ENCODE measurements at regions not wholly inside any gene's neighbourhood (a gene's known extent, or its start where the extent isn't known, plus 50 kb on each side); places are given as distances from the start of the nearest gene placed in this dataset.

- ATAC-seq (no peak), FAIRE-seq (no peak), DNase-seq (ENCODE audit: low spot score) (no peak)
- no peak overlapping the region for H3K4me2 ChIP-seq (ENCODE audit: low read depth, low read length)
- ChIA-PET POLR2A (no interaction called here), CTCF (ENCODE audit: low intra/inter-chr PET ratio, low total read pairs) (no interaction called here)
- H3K27ac ChIP-seq (ENCODE audit: extremely low read length, insufficient read depth, low read length) = no peak overlapping the region
- no peak overlapping the region for H3K9ac ChIP-seq (ENCODE audit: insufficient read depth, low read depth, low read length)
- no peak for TF ChIP-seq PHF5A (CRISPR knock-in tag; IDR thresholded peaks at IDR 0.05; ENCODE audit: low read depth, unreplicated experiment)
- TF ChIP-seq STAG1 (CRISPR knock-in tag; IDR thresholded peaks at IDR 0.05) = no peak
- TF ChIP-seq, protein P1, sequence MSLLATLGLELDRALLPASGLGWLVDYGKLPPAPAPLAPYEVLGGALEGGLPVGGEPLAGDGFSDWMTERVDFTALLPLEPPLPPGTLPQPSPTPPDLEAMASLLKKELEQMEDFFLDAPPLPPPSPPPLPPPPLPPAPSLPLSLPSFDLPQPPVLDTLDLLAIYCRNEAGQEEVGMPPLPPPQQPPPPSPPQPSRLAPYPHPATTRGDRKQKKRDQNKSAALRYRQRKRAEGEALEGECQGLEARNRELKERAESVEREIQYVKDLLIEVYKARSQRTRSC (CRISPR knock-in tag; IDR thresholded peaks at IDR 0.05; ENCODE audit: low read depth) = no peak
- no peak for TF ChIP-seq HNF4G (IDR thresholded peaks at IDR 0.05; ENCODE audit: borderline replicate concordance, low read depth, low read length)
- TF ChIP-seq HNF4G (CRISPR knock-in tag; IDR thresholded peaks at IDR 0.05; ENCODE audit: borderline replicate concordance, low read depth) = no peak
- no peak for TF ChIP-seq THYN1 (CRISPR knock-in tag; IDR thresholded peaks at IDR 0.05; ENCODE audit: borderline replicate concordance, low read depth)
- no peak for TF ChIP-seq ZNF672 (CRISPR knock-in tag; IDR thresholded peaks at IDR 0.05)
- no peak for TF ChIP-seq ZHX1 (CRISPR knock-in tag; IDR thresholded peaks at IDR 0.05; ENCODE audit: low read depth)
- TF ChIP-seq GFI1 (CRISPR knock-in tag; IDR thresholded peaks at IDR 0.05; ENCODE audit: borderline replicate concordance) = no peak
- TF ChIP-seq CEBPB (IDR thresholded peaks at IDR 0.05; ENCODE audit: borderline replicate concordance, low read depth, low read length) = no peak
- no peak for TF ChIP-seq NFE2L1 (CRISPR knock-in tag; IDR thresholded peaks at IDR 0.05; ENCODE audit: borderline replicate concordance)
- no peak for TF ChIP-seq ZSCAN31 (CRISPR knock-in tag; IDR thresholded peaks at IDR 0.05; ENCODE audit: low read depth)
- no peaks in the 10 kb centered on the region for H3K9me3 ChIP-seq (ENCODE audit: low read length)
- no peaks in the 10 kb centered on the region for H4K20me1 ChIP-seq (ENCODE audit: insufficient read depth, low read length)
- 0% methylated on average over 1 of the region's 1 CpG for WGBS (ENCODE audit: low lambda C conversion rate)
- BruUV-seq (replicated peaks) = no TSS peak
- H3K4me1 ChIP-seq (ENCODE audit: insufficient read depth, low read length) = no peaks in the 10 kb centered on the region
- H3K79me2 ChIP-seq (ENCODE audit: insufficient read depth, low read length) = no peaks in the 10 kb centered on the region
- no peak overlapping the region for H2AFZ ChIP-seq (ENCODE audit: low read length)
- H3K36me3 ChIP-seq (replicated peaks in 1 of 2; ENCODE audit: control insufficient read depth in 1 of 2, insufficient read depth in 2 of 2, low read length in 2 of 2) = no peaks in the 10 kb centered on the region
- intact Hi-C loops (cut with micrococcal nuclease; ENCODE audit: unreplicated experiment) (no loop called here), in situ Hi-C loops (cut with HindIII; ENCODE audit: extremely low pct_ligation_motif_present, low pct_unique_long_range_greater_than_20kb) (no loop called here)
- H3K4me3 ChIP-seq (replicated peaks in 1 of 3; ENCODE audit: insufficient read depth in 1 of 3, low read depth in 2 of 3, low read length in 3 of 3) = no peak overlapping the region
- no peaks in the 10 kb centered on the region for H3K27me3 ChIP-seq (ENCODE audit: control insufficient read depth in 1 of 2, insufficient read depth in 2 of 2, low read length in 2 of 2)
Observed at GRCh38 chr11:36865846-36866245, 267.8 kb upstream of the RAG2 start.

Measured in HepG2 (cell line).